PC-9 (cell line): ENCODE measurements at regions not wholly inside any gene's neighbourhood (a gene's known extent, or its start where the extent isn't known, plus 50 kb on each side); places are given as distances from the start of the nearest gene placed in this dataset.

Experiments
- EZH2 ChIP-seq: fragments of 200-600 bp; sonication (generic); IDR thresholded peaks from 2 replicates; pipeline ENCODE4 v1.8.0; 2017; ENCODE audit warnings: antibody characterized with exemption, low read depth
- TF ChIP-seq, protein P1 (sequence below): fragments of 200-600 bp; sonication (generic); conservative IDR thresholded peaks from 2 replicates; pipeline ENCODE4 v1.6.1; 2017; ENCODE audit warnings: mixed run types, antibody characterized with exemption, mild to moderate bottlenecking, moderate library complexity

DNA sequence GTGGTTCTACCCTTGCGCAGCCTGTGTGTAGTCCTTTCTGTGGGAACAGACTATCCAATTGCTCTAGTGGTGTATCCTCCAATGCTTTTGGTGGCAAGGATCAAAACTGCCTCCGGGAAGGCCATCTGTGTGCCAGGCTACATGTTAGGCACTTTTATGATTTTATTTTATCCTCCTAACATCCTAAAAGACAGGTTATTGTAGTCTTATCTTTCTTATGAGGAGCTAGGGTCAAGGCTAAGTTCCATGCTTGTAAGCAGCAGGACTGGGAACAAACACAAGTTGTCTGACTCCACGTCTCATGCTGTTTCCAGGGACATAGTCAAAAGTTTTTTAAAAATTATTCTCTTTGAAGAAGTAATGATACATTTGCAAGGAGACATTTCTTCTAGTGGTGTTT, 278.7 kb upstream of the ADAMTSL1 start:
- no peak for TF ChIP-seq EZH2
- TF ChIP-seq, protein P1, sequence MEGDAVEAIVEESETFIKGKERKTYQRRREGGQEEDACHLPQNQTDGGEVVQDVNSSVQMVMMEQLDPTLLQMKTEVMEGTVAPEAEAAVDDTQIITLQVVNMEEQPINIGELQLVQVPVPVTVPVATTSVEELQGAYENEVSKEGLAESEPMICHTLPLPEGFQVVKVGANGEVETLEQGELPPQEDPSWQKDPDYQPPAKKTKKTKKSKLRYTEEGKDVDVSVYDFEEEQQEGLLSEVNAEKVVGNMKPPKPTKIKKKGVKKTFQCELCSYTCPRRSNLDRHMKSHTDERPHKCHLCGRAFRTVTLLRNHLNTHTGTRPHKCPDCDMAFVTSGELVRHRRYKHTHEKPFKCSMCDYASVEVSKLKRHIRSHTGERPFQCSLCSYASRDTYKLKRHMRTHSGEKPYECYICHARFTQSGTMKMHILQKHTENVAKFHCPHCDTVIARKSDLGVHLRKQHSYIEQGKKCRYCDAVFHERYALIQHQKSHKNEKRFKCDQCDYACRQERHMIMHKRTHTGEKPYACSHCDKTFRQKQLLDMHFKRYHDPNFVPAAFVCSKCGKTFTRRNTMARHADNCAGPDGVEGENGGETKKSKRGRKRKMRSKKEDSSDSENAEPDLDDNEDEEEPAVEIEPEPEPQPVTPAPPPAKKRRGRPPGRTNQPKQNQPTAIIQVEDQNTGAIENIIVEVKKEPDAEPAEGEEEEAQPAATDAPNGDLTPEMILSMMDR = no peak
